ENCODE measurements at regions not wholly inside any gene's neighbourhood (a gene's known extent, or its start where the extent isn't known, plus 50 kb on each side); places are given as distances from the start of the nearest gene placed in this dataset.

- TF ChIP-seq CTCF (IDR thresholded peaks at IDR 0.05) (no peak), POLR2A (IDR thresholded peaks at IDR 0.05) (peak in 1 of 2 donors; percentile 14)
Measured at GRCh38 chr10:32149252-32149955, 93.2 kb upstream of the KIF5B start.
